ENCODE measurements at regions not wholly inside any gene's neighbourhood (a gene's known extent, or its start where the extent isn't known, plus 50 kb on each side); places are given as distances from the start of the nearest gene placed in this dataset.
"Not testable (repeated sequence)": the region's sequence is repeated elsewhere in the genome, so short reads cannot be mapped to it uniquely, and the experiment has no call there.

DNA sequence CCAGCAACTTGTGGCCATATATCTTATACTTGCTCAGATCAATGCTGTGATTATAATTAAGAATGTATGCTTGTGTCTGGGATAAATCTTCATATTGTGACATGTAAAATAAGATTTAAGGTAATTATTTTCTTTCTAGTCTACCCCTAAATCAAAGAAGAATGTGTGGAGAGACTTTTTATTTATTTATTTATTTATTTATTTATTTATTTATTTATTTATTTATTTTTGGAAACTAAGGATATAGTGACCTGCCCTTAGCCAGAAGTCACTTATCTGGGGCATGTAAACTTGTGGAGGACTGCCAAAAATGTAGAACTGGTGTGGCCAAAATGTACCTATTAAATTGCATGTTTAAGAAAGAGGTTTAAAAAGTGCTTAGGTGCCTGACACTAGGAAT is 144.3 kb downstream of the BEND2 start:
- ATAC-seq (ENCODE audit: insufficient read depth, low FRiP score) (no peak), DNase-seq (no peak)
- peaks cover 0 to 12% (median 8%) of the 10 kb centered on the region in 3 donors for H3K27me3 ChIP-seq (ENCODE audit: control insufficient read depth in 3 of 3, insufficient read depth in 3 of 3, low read length in 2 of 3)
- H3K4me3 ChIP-seq, result no peak overlapping the region
- H3K27ac ChIP-seq (ENCODE audit: low read depth in 1 of 2, low read length in 1 of 2), result no peak overlapping the region
- TF ChIP-seq, protein P1, sequence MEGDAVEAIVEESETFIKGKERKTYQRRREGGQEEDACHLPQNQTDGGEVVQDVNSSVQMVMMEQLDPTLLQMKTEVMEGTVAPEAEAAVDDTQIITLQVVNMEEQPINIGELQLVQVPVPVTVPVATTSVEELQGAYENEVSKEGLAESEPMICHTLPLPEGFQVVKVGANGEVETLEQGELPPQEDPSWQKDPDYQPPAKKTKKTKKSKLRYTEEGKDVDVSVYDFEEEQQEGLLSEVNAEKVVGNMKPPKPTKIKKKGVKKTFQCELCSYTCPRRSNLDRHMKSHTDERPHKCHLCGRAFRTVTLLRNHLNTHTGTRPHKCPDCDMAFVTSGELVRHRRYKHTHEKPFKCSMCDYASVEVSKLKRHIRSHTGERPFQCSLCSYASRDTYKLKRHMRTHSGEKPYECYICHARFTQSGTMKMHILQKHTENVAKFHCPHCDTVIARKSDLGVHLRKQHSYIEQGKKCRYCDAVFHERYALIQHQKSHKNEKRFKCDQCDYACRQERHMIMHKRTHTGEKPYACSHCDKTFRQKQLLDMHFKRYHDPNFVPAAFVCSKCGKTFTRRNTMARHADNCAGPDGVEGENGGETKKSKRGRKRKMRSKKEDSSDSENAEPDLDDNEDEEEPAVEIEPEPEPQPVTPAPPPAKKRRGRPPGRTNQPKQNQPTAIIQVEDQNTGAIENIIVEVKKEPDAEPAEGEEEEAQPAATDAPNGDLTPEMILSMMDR (IDR thresholded peaks at IDR 0.05; ENCODE audit: control extremely low read depth, extremely low read depth), result no peak
- no peak overlapping the region for H3K9ac ChIP-seq (ENCODE audit: insufficient read depth in 1 of 2, low read length in 2 of 2)
- no peaks in the 10 kb centered on the region for H3K36me3 ChIP-seq (ENCODE audit: control insufficient read depth in 4 of 4, insufficient read depth in 4 of 4, low read length in 4 of 4)
- no peaks in the 10 kb centered on the region for H3K9me3 ChIP-seq (ENCODE audit: control insufficient read depth in 4 of 4, insufficient read depth in 3 of 4, low read length in 3 of 4)
- no peaks in the 10 kb centered on the region for H3K4me1 ChIP-seq (ENCODE audit: control insufficient read depth in 5 of 5, insufficient read depth in 5 of 5, low read length in 5 of 5)

DNA sequence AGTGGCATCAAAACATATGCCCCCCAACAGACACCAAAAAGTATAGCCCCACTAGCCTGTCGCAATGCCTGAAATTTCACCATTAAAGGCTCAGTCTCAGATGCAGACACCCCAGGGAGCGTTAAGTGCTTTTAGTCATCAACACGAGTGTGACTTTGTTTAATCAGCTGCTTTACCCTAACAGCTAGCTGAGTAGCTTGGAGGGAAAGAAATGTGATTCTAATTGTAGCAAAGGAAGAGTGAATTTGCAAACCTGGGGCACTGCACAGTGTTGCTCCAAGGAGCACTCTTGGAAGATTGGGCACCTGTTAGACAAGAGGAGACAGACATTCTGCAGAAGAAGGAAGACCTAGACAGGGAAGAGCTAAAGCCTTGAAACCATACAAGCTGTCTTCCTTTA is 145.1 kb downstream of the BEND2 start:
- no peaks in the 10 kb centered on the region for H3K36me3 ChIP-seq (ENCODE audit: control insufficient read depth in 4 of 4, insufficient read depth in 4 of 4, low read length in 4 of 4)
- H3K9me3 ChIP-seq (ENCODE audit: control insufficient read depth in 4 of 4, insufficient read depth in 3 of 4, low read length in 3 of 4), result no peaks in the 10 kb centered on the region
- no peak overlapping the region for H3K27ac ChIP-seq (ENCODE audit: low read depth in 1 of 2, low read length in 1 of 2)
- WGBS, 2 donors, result 50 to 52% methylated on average over 3 of the region's 3 CpGs
- TF ChIP-seq, protein P1 (IDR thresholded peaks at IDR 0.05; ENCODE audit: control extremely low read depth, extremely low read depth), result no peak
- H3K9ac ChIP-seq (ENCODE audit: insufficient read depth in 1 of 2, low read length in 2 of 2), result no peak overlapping the region
- no peak for DNase-seq
- H3K27me3 ChIP-seq (ENCODE audit: control insufficient read depth in 3 of 3, insufficient read depth in 3 of 3, low read length in 2 of 3), result peaks cover 0 to 13% (median 6%) of the 10 kb centered on the region in 3 donors
- H3K4me3 ChIP-seq, result no peak overlapping the region
- ATAC-seq (ENCODE audit: insufficient read depth, low FRiP score), result no peak
- H3K4me1 ChIP-seq (ENCODE audit: control insufficient read depth in 5 of 5, insufficient read depth in 5 of 5, low read length in 5 of 5), result no peaks in the 10 kb centered on the region

DNA sequence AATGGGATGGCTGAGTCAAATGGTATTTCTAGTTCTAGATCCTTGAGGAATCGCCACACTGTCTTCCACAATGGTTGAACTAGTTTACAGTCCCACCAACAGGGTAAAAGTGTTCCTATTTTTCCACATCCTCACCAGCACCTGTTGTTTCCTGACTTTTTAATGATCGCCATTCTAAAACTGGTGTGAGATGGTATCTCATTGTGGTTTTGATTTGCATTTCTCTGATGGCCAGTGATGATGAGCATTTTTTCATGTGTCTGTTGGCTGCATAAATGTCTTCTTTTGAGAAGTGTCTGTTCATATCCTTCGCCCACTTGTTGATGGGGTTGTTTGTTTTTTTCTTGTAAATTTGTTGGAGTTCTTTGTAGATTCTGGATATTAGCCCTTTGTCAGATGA is 152.6 kb downstream of the BEND2 start:
- 85 to 100% methylated on average over 1 to 2 of the region's 3 CpGs for WGBS, 2 donors
- ATAC-seq (ENCODE audit: insufficient read depth, low FRiP score); H3K36me3 ChIP-seq (ENCODE audit: control insufficient read depth in 4 of 4, insufficient read depth in 4 of 4, low read length in 4 of 4); H3K27ac ChIP-seq (ENCODE audit: low read depth in 1 of 2, low read length in 1 of 2); DNase-seq; H3K4me1 ChIP-seq (ENCODE audit: control insufficient read depth in 5 of 5, insufficient read depth in 5 of 5, low read length in 5 of 5); H3K9ac ChIP-seq (ENCODE audit: insufficient read depth in 1 of 2, low read length in 2 of 2); H3K9me3 ChIP-seq (ENCODE audit: control insufficient read depth in 4 of 4, insufficient read depth in 3 of 4, low read length in 3 of 4); H3K4me3 ChIP-seq: not testable (repeated sequence)
- peaks cover 0 to 18% (median 9%) of the 10 kb centered on the region in 3 donors for H3K27me3 ChIP-seq (ENCODE audit: control insufficient read depth in 3 of 3, insufficient read depth in 3 of 3, low read length in 2 of 3)

DNA sequence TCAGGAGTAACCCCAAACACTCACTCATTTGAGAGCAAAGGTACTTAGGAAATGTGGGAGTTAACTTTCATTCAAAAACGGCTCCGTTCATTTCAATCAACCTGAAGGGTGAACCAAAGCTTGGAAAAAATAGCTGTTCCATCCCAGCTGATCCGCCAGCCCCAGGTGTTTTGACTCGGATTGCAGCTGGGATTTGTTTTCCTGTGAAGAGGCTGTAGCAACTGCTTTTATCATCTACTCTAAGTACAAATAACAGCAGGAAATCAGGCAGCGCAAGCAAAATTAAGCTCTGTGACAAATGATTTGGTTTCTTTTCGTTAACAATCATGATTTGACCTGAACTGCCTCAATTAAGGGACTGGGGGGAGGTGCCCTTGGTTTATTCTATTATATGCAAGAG is 154.7 kb downstream of the BEND2 start:
- Histone ChIP-seq H3K9ac (ENCODE audit: insufficient read depth in 1 of 2, low read length in 2 of 2) (no peak overlapping the region), H3K4me3 (no peak overlapping the region), H3K4me1 (ENCODE audit: control insufficient read depth in 5 of 5, insufficient read depth in 5 of 5, low read length in 5 of 5) (no peaks in the 10 kb centered on the region), H3K36me3 (ENCODE audit: control insufficient read depth in 4 of 4, insufficient read depth in 4 of 4, low read length in 4 of 4) (no peaks in the 10 kb centered on the region), H3K27ac (ENCODE audit: low read depth in 1 of 2, low read length in 1 of 2) (no peak overlapping the region), H3K27me3 (ENCODE audit: control insufficient read depth in 3 of 3, insufficient read depth in 3 of 3, low read length in 2 of 3) (peaks cover 0 to 23% (median 10%) of the 10 kb centered on the region in 3 donors), H3K9me3 (ENCODE audit: control insufficient read depth in 4 of 4, insufficient read depth in 3 of 4, low read length in 3 of 4) (peaks cover 0 to 3% (median 0%) of the 10 kb centered on the region in 4 donors)
- peak; percentile 42 to 57 (median 52) for DNase-seq
- WGBS, 2 donors, result 41 to 48% methylated on average over 6 of the region's 6 CpGs
- TF ChIP-seq, protein P1 (IDR thresholded peaks at IDR 0.05; ENCODE audit: control extremely low read depth, extremely low read depth), result no peak
- ATAC-seq (ENCODE audit: insufficient read depth, low FRiP score), result no peak
